Thyroid gland (tissue), 4 donors: ENCODE measurements at regions not wholly inside any gene's neighbourhood (a gene's known extent, or its start where the extent isn't known, plus 50 kb on each side); places are given as distances from the start of the nearest gene placed in this dataset.

Experiments used
- CTCF ChIP-seq, 6 experiments: fragments of 200-600 bp in 3 of 6; fragments of 450-650 bp in 3 of 6; sonication (generic) in 3 of 6; IDR thresholded peaks; one replicate each; pipeline ENCODE4 v1.5.1; 2016 to 2019; ENCODE audit warnings: antibody characterized with exemption in 6 of 6, mild to moderate bottlenecking in 2 of 6, inconsistent platforms in 1 of 6, moderate library complexity in 1 of 6
- POLR2A ChIP-seq, 2 donors: fragments of 450-650 bp; IDR thresholded peaks; one replicate each; pipeline ENCODE4 v1.6.1; 2017; ENCODE audit warnings: antibody characterized with exemption in 2 of 2, mild to moderate bottlenecking in 2 of 2, moderate library complexity in 1 of 2

DNA sequence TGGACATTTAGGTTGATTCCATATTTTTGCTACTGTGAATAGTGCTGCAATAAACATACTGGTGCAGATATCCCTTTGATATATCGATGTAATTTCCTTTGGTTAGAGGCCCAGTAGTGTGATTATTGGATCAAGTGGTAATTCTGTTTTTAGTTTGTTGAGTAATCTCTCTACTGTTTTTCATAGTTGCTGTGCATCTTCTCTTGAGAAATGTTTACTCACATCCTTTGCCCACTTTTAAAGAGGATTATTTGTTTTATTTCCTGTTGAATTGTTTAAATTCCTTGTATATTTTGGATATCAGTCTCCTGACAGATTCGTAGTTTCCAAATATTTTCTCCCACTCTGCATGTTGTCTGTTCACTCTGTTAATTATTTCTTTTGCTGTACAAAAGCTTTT, 352.6 kb upstream of the TARS1 start:
- TF ChIP-seq CTCF (IDR thresholded peaks at IDR 0.05): no peak
- TF ChIP-seq POLR2A (IDR thresholded peaks at IDR 0.05): no peak
